ENCODE measurements at regions not wholly inside any gene's neighbourhood (a gene's known extent, or its start where the extent isn't known, plus 50 kb on each side); places are given as distances from the start of the nearest gene placed in this dataset.

DNA sequence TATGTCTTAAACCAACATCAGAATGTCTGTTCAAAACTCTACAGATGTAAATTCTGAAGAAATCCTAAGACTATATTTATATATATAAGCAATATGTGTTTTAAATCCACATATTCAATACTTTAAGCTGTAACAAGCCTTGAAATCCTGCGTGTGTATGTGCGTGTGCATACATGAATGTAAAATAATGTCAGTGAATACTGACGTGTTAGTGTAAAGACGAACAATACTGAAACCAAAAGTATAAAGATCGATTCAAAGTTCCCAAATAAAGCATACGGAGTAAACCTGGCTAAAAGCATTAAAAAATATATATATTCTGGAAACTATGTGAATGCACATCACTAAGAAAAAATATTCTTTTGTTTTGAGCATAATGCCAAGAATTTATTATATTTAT is 668.6 kb upstream of the NCAM2 start:
- BruUV-seq (replicated peaks) = no TSS peak
- no peak overlapping the region for H3K4me2 ChIP-seq (ENCODE audit: insufficient read depth, low read length)
- TF ChIP-seq FOS (IDR thresholded peaks at IDR 0.05; ENCODE audit: borderline replicate concordance, insufficient read depth, low read length) (no peak), POLR2AphosphoS5 (IDR thresholded peaks at IDR 0.05; ENCODE audit: insufficient read depth, low read depth, low read length) (no peak)
- TF ChIP-seq, protein P1, sequence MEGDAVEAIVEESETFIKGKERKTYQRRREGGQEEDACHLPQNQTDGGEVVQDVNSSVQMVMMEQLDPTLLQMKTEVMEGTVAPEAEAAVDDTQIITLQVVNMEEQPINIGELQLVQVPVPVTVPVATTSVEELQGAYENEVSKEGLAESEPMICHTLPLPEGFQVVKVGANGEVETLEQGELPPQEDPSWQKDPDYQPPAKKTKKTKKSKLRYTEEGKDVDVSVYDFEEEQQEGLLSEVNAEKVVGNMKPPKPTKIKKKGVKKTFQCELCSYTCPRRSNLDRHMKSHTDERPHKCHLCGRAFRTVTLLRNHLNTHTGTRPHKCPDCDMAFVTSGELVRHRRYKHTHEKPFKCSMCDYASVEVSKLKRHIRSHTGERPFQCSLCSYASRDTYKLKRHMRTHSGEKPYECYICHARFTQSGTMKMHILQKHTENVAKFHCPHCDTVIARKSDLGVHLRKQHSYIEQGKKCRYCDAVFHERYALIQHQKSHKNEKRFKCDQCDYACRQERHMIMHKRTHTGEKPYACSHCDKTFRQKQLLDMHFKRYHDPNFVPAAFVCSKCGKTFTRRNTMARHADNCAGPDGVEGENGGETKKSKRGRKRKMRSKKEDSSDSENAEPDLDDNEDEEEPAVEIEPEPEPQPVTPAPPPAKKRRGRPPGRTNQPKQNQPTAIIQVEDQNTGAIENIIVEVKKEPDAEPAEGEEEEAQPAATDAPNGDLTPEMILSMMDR (IDR thresholded peaks at IDR 0.05; ENCODE audit: extremely low read depth in 1 of 2, insufficient read depth in 1 of 2, low read depth in 1 of 2, low read length in 2 of 2) = no peak
- CTCF ChIA-PET = no interaction called here
- H3K27me3 ChIP-seq (ENCODE audit: control insufficient read depth in 2 of 2, insufficient read depth in 2 of 2, low read length in 2 of 2) = no peaks in the 10 kb centered on the region
- intact Hi-C loops (cut with micrococcal nuclease) = no loop called here
- FAIRE-seq = no peak
- no peak overlapping the region for H3K27ac ChIP-seq (ENCODE audit: insufficient read depth, low read depth, low read length)
- no peaks in the 10 kb centered on the region for H3K9me1 ChIP-seq (replicated peaks; ENCODE audit: control insufficient read depth, extremely low read depth, insufficient read depth, low read length)
- no peaks in the 10 kb centered on the region for H3K36me3 ChIP-seq (ENCODE audit: control insufficient read depth in 2 of 2, extremely low read depth in 1 of 2, insufficient read depth in 2 of 2, low read length in 2 of 2)
- no peaks in the 10 kb centered on the region for H3K79me2 ChIP-seq (ENCODE audit: control insufficient read depth, insufficient read depth, low read length)
- POLR2A ChIA-PET = no interaction called here
- dilution Hi-C loops (cut with MboI; ENCODE audit: extremely low pct_ligation_motif_present, low sequenced_read_pairs) = no loop called here
- peaks cover 5% of the 10 kb centered on the region for H3K9me3 ChIP-seq (replicated peaks; ENCODE audit: control insufficient read depth, insufficient read depth, low read length)
- H2AFZ ChIP-seq (ENCODE audit: low read depth, low read length) = no peak overlapping the region
- no peaks in the 10 kb centered on the region for H3K4me1 ChIP-seq (ENCODE audit: control insufficient read depth, extremely low read depth, insufficient read depth, low read length)
- DNase-seq (ENCODE audit: low read depth, low spot score) = no peak
- H4K20me1 ChIP-seq (replicated peaks; ENCODE audit: control insufficient read depth, extremely low read depth, insufficient read depth, low read length) = no peaks in the 10 kb centered on the region
- H3K9ac ChIP-seq (replicated peaks; ENCODE audit: extremely low read depth, insufficient read depth, low read length) = no peak overlapping the region
- H3K4me3 ChIP-seq (replicated peaks in 1 of 3; ENCODE audit: insufficient read depth in 1 of 3, low read depth in 1 of 3, low read length in 3 of 3) = no peak overlapping the region

DNA sequence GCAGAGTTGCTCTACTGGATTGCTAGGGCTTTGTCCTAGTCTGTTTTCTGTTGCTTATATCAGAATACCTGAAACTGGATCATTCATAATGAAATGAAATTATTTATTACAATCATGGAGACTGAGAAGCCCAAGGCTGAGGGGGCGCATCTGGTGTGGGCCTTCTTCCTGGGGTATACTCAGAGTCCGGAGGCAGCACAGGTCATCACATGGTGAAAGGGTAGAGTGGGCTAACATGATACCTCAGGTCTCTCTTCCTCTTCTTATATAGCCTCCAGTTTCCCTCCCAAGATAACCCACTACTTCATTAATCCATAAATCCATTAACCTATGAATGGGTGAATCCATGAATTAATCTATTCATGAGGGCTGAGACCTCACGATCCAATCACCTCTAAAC is 667.6 kb upstream of the NCAM2 start:
- intact Hi-C loops (cut with micrococcal nuclease) = no loop called here

More for the DNA sequence above, 667.6 kb upstream of the NCAM2 start:
- FAIRE-seq (no peak), DNase-seq (ENCODE audit: low read depth, low spot score) (no peak)
- Histone ChIP-seq H3K79me2 (ENCODE audit: control insufficient read depth, insufficient read depth, low read length) (no peaks in the 10 kb centered on the region), H3K4me1 (ENCODE audit: control insufficient read depth, extremely low read depth, insufficient read depth, low read length) (no peaks in the 10 kb centered on the region), H3K9ac (replicated peaks; ENCODE audit: extremely low read depth, insufficient read depth, low read length) (no peak overlapping the region), H4K20me1 (replicated peaks; ENCODE audit: control insufficient read depth, extremely low read depth, insufficient read depth, low read length) (no peaks in the 10 kb centered on the region), H3K9me3 (replicated peaks; ENCODE audit: control insufficient read depth, insufficient read depth, low read length) (peaks cover 5% of the 10 kb centered on the region), H3K27me3 (ENCODE audit: control insufficient read depth in 2 of 2, insufficient read depth in 2 of 2, low read length in 2 of 2) (no peaks in the 10 kb centered on the region), H2AFZ (ENCODE audit: low read depth, low read length) (no peak overlapping the region), H3K27ac (ENCODE audit: insufficient read depth, low read depth, low read length) (no peak overlapping the region), H3K4me2 (ENCODE audit: insufficient read depth, low read length) (no peak overlapping the region), H3K4me3 (replicated peaks in 1 of 3; ENCODE audit: insufficient read depth in 1 of 3, low read depth in 1 of 3, low read length in 3 of 3) (no peak overlapping the region), H3K36me3 (ENCODE audit: control insufficient read depth in 2 of 2, extremely low read depth in 1 of 2, insufficient read depth in 2 of 2, low read length in 2 of 2) (no peaks in the 10 kb centered on the region), H3K9me1 (replicated peaks; ENCODE audit: control insufficient read depth, extremely low read depth, insufficient read depth, low read length) (no peaks in the 10 kb centered on the region)
- TF ChIP-seq, protein P1 (IDR thresholded peaks at IDR 0.05; ENCODE audit: extremely low read depth in 1 of 2, insufficient read depth in 1 of 2, low read depth in 1 of 2, low read length in 2 of 2) = no peak
- no peak for TF ChIP-seq GATA2 (IDR thresholded peaks at IDR 0.05; ENCODE audit: insufficient read depth, insufficient read length, low read depth, low read length)
- no peak for TF ChIP-seq MAX (IDR thresholded peaks at IDR 0.05; ENCODE audit: insufficient read depth, insufficient read length)
- TF ChIP-seq MYC (IDR thresholded peaks at IDR 0.05; ENCODE audit: low read depth, low read length) = no peak
- no peak for TF ChIP-seq EZH2 (IDR thresholded peaks at IDR 0.05; ENCODE audit: borderline replicate concordance, low read depth, low read length, severe bottlenecking)
- TF ChIP-seq POLR2A (IDR thresholded peaks at IDR 0.05; ENCODE audit: low read depth, low read length) = no peak
- TF ChIP-seq JUN (IDR thresholded peaks at IDR 0.05; ENCODE audit: borderline replicate concordance, insufficient read depth, insufficient read length, low read depth) = no peak
- TF ChIP-seq POLR2AphosphoS5 (IDR thresholded peaks at IDR 0.05; ENCODE audit: insufficient read depth, low read depth, low read length) = no peak
- no peak for TF ChIP-seq FOS (IDR thresholded peaks at IDR 0.05; ENCODE audit: borderline replicate concordance, insufficient read depth, low read length)
- dilution Hi-C loops (cut with MboI; ENCODE audit: extremely low pct_ligation_motif_present, low sequenced_read_pairs) = no loop called here
- ChIA-PET POLR2A (no interaction called here), CTCF (no interaction called here)
- BruUV-seq (replicated peaks) = no TSS peak

Measured in endothelial cell of umbilical vein (primary cell).